HG02642 (cell line): ENCODE measurements at regions not wholly inside any gene's neighbourhood (a gene's known extent, or its start where the extent isn't known, plus 50 kb on each side); places are given as distances from the start of the nearest gene placed in this dataset.

Source experiments
- ATAC-seq: cut with Tn5 transposase; IDR thresholded peaks from one replicate; pipeline ENCODE4 v1.9.1; 2021; ENCODE audit warnings: mild to moderate bottlenecking; ENCODE audit not compliant: unreplicated experiment, poor library complexity

DNA sequence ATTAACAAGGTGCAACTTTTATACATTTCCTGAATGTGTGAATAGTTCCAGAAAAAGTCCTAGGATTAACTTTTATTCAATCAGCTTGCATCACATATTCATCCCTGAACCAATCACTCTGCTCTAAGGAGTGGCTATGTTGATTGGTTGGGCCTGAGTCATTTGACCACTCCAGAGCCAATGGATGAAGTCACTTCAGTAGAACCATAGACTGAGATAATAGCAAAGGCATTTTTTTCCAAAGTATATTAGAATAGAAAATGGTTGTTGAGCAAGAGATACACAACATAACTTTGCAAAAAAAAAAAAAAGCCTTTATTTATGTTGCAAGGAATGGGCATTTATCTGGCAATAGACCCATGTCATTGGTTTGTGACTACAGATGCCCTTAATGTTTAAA, 55.5 kb upstream of the AGTR1 start:
- ATAC-seq: no peak

GRCh38 chr3:148642616-148643015, 55.1 kb upstream of the AGTR1 start:
- no peak for ATAC-seq

- ATAC-seq: no peak
Observed at GRCh38 chr3:148643389-148643840, 54.3 kb upstream of the AGTR1 start.

GRCh38 chr3:148646126-148646665, 51.5 kb upstream of the AGTR1 start:
- ATAC-seq: no peak
